ENCODE measurements at regions not wholly inside any gene's neighbourhood (a gene's known extent, or its start where the extent isn't known, plus 50 kb on each side); places are given as distances from the start of the nearest gene placed in this dataset.
A peak's percentile ranks its signal among the peaks of the same experiment; 100 is the strongest.

- Histone ChIP-seq H3K9me3 (no peaks in the 10 kb centered on the region), H3K4me1 (peaks cover 7% of the 10 kb centered on the region), H3K27ac (no peak overlapping the region), H3K4me2 (no peak overlapping the region), H3K4me3 (no peak overlapping the region)
- no peak for DNase-seq (ENCODE audit: low read depth in 1 of 2, low spot score in 1 of 2)
- CTCF ChIA-PET = no interaction called here
- FAIRE-seq = no peak
- POLR2A ChIA-PET = no interaction called here
- no peak for ATAC-seq
- WGBS (ENCODE audit: missing lambda C conversion rate) = 29% methylated on average over 1 of the region's 1 CpG
- no peak for TF ChIP-seq HOXB5 (CRISPR knock-in tag; IDR thresholded peaks at IDR 0.05)
- no peak for TF ChIP-seq EHMT2 (IDR thresholded peaks at IDR 0.05; ENCODE audit: low read depth)
- no peak for TF ChIP-seq JUN (IDR thresholded peaks at IDR 0.05)
Observed at GRCh38 chr3:5388091-5388490, 200.6 kb downstream of the EDEM1 start.

DNA sequence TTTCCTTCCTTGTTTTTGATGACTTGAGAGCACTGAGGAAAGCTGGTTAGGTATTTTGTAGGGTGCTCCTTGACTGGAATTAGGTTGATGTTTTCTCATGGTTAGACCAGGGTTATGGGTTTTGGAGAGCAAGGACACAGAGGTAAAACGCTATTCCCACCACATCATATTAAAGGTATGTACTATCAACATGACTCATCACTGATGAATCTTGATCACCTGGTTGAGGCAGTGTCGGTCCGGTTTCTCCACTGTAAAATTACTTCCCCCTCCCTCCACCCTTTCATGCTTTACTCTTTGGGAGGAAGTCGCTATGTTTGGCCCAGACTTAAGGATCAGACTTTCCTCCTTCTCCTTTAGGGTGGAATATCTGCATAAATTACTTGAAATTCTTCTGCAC, 201.6 kb downstream of the EDEM1 start:
- peaks cover 7% of the 10 kb centered on the region for H3K4me1 ChIP-seq
- no peak for TF ChIP-seq REST (IDR thresholded peaks at IDR 0.05)
- no peak for TF ChIP-seq FOSL2 (IDR thresholded peaks at IDR 0.05)
- peak; percentile 64; the same call in 1 of the 2 replicates for TF ChIP-seq FOSL2 (CRISPR knock-in tag; IDR thresholded peaks at IDR 0.05)
- H3K27ac ChIP-seq = no peak overlapping the region
- WGBS (ENCODE audit: missing lambda C conversion rate) = 18% methylated on average over 4 of the region's 4 CpGs
- FAIRE-seq = no peak
- H3K9me3 ChIP-seq = no peaks in the 10 kb centered on the region
- peak; percentile 11 to 20 for DNase-seq (ENCODE audit: low read depth in 1 of 2, low spot score in 1 of 2)
- H3K4me3 ChIP-seq = no peak overlapping the region
- peak overlapping the region; percentile 39; the same call in 1 of the 3 replicates for H3K4me2 ChIP-seq
- ChIA-PET POLR2A (no interaction called here), CTCF (no interaction called here)
- peak in 1 of 2 experiments; percentile 50; a peak in 3 of 6 replicates for ATAC-seq

DNA sequence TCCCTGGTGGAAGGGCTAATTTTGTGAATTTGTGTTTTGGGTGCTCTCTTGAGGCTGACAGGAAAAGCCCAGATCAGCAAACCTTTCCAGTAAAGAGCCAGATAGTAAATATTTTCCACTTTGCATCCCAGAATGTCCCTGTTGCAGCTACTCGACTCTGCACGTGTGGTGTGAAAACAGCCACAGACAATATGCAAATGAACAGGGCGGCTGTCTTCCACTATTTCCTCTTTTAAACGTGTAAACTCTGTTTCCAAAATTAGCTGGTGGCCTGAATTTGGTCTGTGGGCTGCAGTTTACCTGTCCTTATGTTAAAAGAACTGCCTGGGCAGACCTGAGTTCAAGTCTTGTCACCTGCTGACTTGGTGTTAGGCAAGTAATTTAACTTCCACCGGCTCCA, 202.7 kb downstream of the EDEM1 start:
- Histone ChIP-seq H3K4me2 (no peak overlapping the region), H3K4me3 (no peak overlapping the region), H3K4me1 (peaks cover 7% of the 10 kb centered on the region), H3K27ac (no peak overlapping the region), H3K9me3 (no peaks in the 10 kb centered on the region)
- DNase-seq (ENCODE audit: low read depth in 1 of 2, low spot score in 1 of 2) (no peak), ATAC-seq (no peak), FAIRE-seq (no peak)
- WGBS (ENCODE audit: missing lambda C conversion rate) = 69% methylated on average over 5 of the region's 5 CpGs
- no peak for TF ChIP-seq PBX3 (IDR thresholded peaks at IDR 0.05)
- no peak for TF ChIP-seq TFCP2L1 (CRISPR knock-in tag; IDR thresholded peaks at IDR 0.05)
- no peak for TF ChIP-seq GATA3 (IDR thresholded peaks at IDR 0.05; ENCODE audit: borderline replicate concordance)
- POLR2A ChIA-PET = no interaction called here
- CTCF ChIA-PET = interaction anchor here (1.0 kb wide), 1 partner anchor 36 kb away, joined by 3 read pairs; no protein-coding TSS in a partner anchor

- Histone ChIP-seq H3K4me2 (no peak overlapping the region), H3K27ac (no peak overlapping the region), H3K9me3 (no peaks in the 10 kb centered on the region), H3K4me3 (no peak overlapping the region), H3K4me1 (peaks cover 7% of the 10 kb centered on the region)
- no peak for DNase-seq (ENCODE audit: low read depth in 1 of 2, low spot score in 1 of 2)
- ATAC-seq = no peak
- CTCF ChIA-PET = interaction anchor here (0.6 to 1.1 kb wide), 4 partner anchors 29 to 680 kb away, joined by 3 read pairs; no protein-coding TSS in a partner anchor
- 60% methylated on average over 5 of the region's 5 CpGs for WGBS (ENCODE audit: missing lambda C conversion rate)
- POLR2A ChIA-PET = no interaction called here
- no peak for FAIRE-seq
- TF ChIP-seq JUNB (IDR thresholded peaks at IDR 0.05) (no peak), MAZ (IDR thresholded peaks at IDR 0.05; ENCODE audit: borderline replicate concordance, low read depth, low read length) (no peak), KDM1A (IDR thresholded peaks at IDR 0.05; ENCODE audit: low read depth) (no peak), MYC (IDR thresholded peaks at IDR 0.05; ENCODE audit: borderline replicate concordance, low read length) (no peak), NFE2L2 (conservative IDR thresholded peaks at IDR 0.05; ENCODE audit: low read length) (no peak), EHMT2 (IDR thresholded peaks at IDR 0.05; ENCODE audit: low read depth) (no peak), CTCF (IDR thresholded peaks at IDR 0.05) (no peak), HEYL (CRISPR knock-in tag; IDR thresholded peaks at IDR 0.05) (no peak), CEBPB (IDR thresholded peaks at IDR 0.05) (no peak), HOXA7 (CRISPR knock-in tag; IDR thresholded peaks at IDR 0.05) (no peak), CHD2 (IDR thresholded peaks at IDR 0.05; ENCODE audit: low read length, partially characterized antibody) (no peak), RFX5 (IDR thresholded peaks at IDR 0.05) (no peak), SMC3 (IDR thresholded peaks at IDR 0.05) (no peak)
- TF ChIP-seq, protein P1, sequence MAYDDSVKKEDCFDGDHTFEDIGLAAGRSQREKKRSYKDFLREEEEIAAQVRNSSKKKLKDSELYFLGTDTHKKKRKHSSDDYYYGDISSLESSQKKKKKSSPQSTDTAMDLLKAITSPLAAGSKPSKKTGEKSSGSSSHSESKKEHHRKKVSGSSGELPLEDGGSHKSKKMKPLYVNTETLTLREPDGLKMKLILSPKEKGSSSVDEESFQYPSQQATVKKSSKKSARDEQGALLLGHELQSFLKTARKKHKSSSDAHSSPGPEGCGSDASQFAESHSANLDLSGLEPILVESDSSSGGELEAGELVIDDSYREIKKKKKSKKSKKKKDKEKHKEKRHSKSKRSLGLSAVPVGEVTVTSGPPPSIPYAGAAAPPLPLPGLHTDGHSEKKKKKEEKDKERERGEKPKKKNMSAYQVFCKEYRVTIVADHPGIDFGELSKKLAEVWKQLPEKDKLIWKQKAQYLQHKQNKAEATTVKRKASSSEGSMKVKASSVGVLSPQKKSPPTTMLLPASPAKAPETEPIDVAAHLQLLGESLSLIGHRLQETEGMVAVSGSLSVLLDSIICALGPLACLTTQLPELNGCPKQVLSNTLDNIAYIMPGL (CRISPR knock-in tag; IDR thresholded peaks at IDR 0.05; ENCODE audit: borderline replicate concordance) = no peak
- TF ChIP-seq, protein P2, sequence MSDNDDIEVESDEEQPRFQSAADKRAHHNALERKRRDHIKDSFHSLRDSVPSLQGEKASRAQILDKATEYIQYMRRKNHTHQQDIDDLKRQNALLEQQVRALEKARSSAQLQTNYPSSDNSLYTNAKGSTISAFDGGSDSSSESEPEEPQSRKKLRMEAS (IDR thresholded peaks at IDR 0.05) = no peak
Observed at GRCh38 chr3:5390936-5391625, 203.6 kb downstream of the EDEM1 start.

All from A549 (cell line).